ENCODE measurements at regions not wholly inside any gene's neighbourhood (a gene's known extent, or its start where the extent isn't known, plus 50 kb on each side); places are given as distances from the start of the nearest gene placed in this dataset.

DNA sequence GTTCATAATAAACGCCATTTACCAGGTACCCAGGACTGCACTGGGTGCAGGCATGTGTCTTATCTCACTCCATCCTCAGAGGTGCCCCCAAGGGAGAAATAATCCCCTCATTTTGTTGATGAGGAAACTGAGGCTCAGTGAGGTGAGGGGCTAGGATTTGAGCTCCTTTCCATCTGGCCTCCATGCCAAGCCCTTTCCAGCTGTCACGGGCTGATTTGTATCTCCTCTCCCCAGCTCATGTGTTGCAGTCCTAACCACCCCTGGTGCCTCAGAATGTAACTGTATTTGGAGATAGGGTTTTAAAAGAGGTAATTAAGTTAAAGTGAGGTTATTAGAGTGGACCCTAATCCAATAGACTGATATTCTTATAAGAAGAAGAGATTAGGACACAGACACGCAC, 137.3 kb downstream of the MYCN start:
- TF ChIP-seq, protein P1, sequence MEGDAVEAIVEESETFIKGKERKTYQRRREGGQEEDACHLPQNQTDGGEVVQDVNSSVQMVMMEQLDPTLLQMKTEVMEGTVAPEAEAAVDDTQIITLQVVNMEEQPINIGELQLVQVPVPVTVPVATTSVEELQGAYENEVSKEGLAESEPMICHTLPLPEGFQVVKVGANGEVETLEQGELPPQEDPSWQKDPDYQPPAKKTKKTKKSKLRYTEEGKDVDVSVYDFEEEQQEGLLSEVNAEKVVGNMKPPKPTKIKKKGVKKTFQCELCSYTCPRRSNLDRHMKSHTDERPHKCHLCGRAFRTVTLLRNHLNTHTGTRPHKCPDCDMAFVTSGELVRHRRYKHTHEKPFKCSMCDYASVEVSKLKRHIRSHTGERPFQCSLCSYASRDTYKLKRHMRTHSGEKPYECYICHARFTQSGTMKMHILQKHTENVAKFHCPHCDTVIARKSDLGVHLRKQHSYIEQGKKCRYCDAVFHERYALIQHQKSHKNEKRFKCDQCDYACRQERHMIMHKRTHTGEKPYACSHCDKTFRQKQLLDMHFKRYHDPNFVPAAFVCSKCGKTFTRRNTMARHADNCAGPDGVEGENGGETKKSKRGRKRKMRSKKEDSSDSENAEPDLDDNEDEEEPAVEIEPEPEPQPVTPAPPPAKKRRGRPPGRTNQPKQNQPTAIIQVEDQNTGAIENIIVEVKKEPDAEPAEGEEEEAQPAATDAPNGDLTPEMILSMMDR (IDR thresholded peaks at IDR 0.05; ENCODE audit: low read depth, low read length), result no peak
- H3K4me3 ChIP-seq (ENCODE audit: low read depth, low read length), result no peak overlapping the region

DNA sequence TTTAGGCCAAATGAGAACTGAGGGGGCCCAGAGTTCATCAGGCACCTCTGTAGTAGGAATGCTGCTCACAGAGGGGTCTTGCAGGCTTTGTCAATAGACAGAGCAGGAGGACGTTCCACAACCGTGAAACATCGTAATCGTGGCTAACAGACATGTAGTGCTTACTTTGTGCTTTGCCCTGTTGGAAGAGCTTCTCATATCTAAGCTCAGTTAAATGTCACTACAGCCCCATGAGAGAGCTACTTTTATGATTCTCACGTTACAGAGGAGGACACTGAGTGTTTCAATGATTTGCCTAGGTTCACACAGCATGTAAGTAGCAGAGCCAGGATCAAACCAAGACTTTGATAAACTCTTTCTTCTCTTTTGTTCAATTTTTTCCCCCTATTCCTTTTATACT, 136.6 kb downstream of the MYCN start:
- H3K4me3 ChIP-seq (ENCODE audit: low read depth, low read length), result no peak overlapping the region
- TF ChIP-seq, protein P1 (IDR thresholded peaks at IDR 0.05; ENCODE audit: low read depth, low read length), result no peak

DNA sequence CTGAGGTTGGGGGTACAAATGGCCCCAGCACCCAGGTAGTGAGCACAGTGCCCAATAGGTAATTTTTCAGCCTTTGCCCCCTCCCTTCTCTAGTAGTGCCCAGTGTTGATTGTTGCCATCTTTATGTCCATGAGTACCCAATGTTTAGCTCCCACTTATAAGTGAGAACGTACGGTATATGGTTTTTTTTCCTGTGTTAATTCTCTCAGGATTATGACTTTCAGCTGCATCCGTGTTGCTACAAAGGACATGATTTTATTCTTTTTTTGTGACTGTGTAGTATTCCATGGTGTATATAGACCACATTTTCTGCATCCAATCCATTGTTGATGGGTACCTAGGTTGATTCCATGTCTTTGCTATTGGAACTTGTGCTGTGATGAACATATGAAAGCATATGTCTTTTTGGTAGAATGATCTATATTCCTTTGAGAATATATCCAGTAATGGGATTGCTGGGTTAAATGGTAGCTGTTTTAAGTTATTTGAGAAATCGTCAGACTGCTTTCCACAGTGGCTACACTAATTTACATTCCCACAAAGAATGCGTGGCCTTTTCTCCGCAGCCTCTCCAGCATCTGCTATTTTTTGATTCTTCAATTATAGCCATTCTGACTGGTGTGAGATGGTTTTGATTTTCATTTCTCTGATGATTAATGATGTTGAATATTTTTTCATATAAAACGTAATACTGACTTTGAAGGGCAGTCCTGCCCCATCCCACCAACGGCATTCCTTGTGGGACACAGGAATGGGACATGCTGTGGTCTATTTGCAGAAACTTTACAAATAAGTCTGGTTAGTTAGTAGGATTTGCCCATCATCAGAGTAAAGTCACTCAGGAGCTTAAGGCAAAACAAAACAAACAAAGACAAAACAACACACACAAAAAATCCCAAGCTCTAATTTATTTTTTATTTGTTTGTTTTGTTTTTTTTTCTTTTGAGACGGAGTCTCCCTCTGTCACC, 135.0 kb downstream of the MYCN start:
- no peak overlapping the region for H3K4me3 ChIP-seq (ENCODE audit: low read depth, low read length)
- TF ChIP-seq, protein P1 (IDR thresholded peaks at IDR 0.05; ENCODE audit: low read depth, low read length), result no peak

DNA sequence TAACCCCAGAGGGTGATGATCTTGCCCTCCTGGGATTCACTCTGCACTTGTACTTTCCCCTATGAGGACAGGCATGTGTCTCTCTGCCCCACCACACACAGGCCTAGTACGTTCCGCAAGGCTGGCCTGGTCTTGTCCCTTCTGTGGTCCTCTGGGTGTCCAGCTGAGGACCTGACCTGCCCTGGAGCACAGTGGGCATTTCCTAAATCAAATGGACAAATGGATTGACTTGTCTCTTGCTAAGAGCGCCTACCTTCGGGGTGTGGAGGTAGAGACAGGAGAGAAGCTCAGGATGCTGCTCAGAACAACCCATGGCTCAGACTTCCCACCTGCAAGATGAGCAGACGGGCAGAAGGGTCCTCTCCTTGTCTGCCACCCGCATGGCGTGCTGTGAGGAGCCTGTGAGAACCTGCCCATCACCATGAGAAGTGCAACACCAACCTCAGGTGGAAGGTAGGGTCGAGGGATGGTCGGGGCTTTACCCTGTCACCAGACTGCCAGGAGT, 133.6 kb downstream of the MYCN start:
- TF ChIP-seq, protein P1 (IDR thresholded peaks at IDR 0.05; ENCODE audit: low read depth, low read length), result no peak
- H3K4me3 ChIP-seq (ENCODE audit: low read depth, low read length), result no peak overlapping the region

DNA sequence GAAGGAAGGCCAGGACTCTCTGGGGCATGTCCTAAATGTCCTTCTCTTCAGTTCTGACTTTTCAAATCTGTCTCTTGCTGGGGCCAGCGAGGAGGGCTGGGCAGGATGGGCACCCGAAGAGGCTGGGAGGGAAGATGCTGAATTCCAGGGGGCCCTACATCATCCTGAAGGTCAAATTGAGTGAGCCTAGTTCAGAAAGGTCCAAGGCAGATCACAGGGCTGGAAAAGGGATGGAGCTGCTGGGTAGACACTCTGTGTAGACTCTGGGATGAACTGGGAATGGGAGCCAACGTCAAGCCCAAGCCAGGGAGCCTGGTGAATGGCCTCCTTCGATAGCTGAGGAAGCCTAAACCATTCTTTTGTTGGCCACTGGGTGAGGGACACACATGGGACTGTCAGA, 133.1 kb downstream of the MYCN start:
- no peak overlapping the region for H3K4me3 ChIP-seq (ENCODE audit: low read depth, low read length)
- TF ChIP-seq, protein P1 (IDR thresholded peaks at IDR 0.05; ENCODE audit: low read depth, low read length), result no peak

DNA sequence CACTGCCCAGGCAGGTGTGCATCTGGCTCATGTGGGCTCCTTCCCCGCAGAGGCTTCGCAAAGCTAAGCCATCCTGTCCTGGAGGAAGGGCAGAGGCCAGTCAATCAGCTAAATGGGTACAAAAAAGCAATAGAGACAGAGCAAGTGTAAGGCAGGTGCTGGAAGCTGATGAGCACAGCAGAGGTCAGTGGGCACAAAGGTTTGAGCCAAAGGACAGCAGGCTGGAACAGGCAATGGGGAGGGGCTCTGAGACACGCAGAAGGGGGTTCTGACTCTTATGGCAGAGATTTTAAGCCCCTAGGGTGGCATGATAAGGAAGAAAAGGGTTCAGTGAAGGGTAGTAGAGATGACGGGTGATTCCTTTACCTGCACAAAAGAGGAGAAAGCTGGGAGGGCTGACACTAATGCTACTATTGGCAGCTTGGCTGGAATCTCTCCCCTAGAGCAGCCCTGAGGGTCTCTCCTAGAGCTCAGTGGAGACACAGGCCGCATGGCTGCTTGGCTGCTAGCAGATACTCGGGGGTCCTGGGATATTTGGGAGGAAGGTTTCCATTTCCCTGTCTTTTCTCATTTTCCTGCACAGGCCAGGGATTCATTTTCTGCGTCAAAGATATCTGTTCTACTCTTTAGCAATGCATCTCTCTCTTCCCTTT, 132.4 kb downstream of the MYCN start:
- TF ChIP-seq, protein P1 (IDR thresholded peaks at IDR 0.05; ENCODE audit: low read depth, low read length), result no peak
- no peak overlapping the region for H3K4me3 ChIP-seq (ENCODE audit: low read depth, low read length)
